ENCODE measurements at regions not wholly inside any gene's neighbourhood (a gene's known extent, or its start where the extent isn't known, plus 50 kb on each side); places are given as distances from the start of the nearest gene placed in this dataset.

- peaks cover 0 to 3% (median 1%) of the 10 kb centered on the region in 4 experiments; a peak in 2 of 7 replicates for H3K4me1 ChIP-seq (replicated peaks in 1 of 4; ENCODE audit: control insufficient read depth in 3 of 4, insufficient read depth in 4 of 4, low read length in 3 of 4)
- no peak for DNase-seq (ENCODE audit: low read depth in 1 of 2, low spot score in 2 of 2)
- WGBS, 2 experiments (ENCODE audit: extremely low coverage in 1 of 2, insufficient coverage in 1 of 2, insufficient read length in 1 of 2, insufficient replicate concordance in 2 of 2, low coverage in 1 of 2, low lambda C conversion rate in 2 of 2, missing lambda C conversion rate in 1 of 2): 79% methylated on average over 2 of the region's 2 CpGs; no CpG with 5 or more reads in 1 of the 2 experiments
- H3K4me2 ChIP-seq (ENCODE audit: insufficient read depth in 1 of 2, low read depth in 2 of 2, low read length in 2 of 2): no peak overlapping the region
- no peaks in the 10 kb centered on the region for H4K20me1 ChIP-seq (replicated peaks in 1 of 2; ENCODE audit: control insufficient read depth in 1 of 2, insufficient read depth in 2 of 2, low read length in 2 of 2)
- H2BK5ac ChIP-seq (ENCODE audit: low read depth, low read length): no peak overlapping the region
- no peaks in the 10 kb centered on the region for H3K9me3 ChIP-seq (ENCODE audit: insufficient read depth in 2 of 2, low read depth in 1 of 2, low read length in 1 of 2)
- H2BK15ac ChIP-seq (ENCODE audit: low read length): no peak overlapping the region
- H2BK120ac ChIP-seq (replicated peaks; ENCODE audit: low read depth, low read length): no peak overlapping the region
- no peak overlapping the region for H3K4ac ChIP-seq (replicated peaks; ENCODE audit: insufficient read length, low read depth, low read length)
- ChIA-PET CTCF (ENCODE audit: partially characterized antibody) (interaction anchor here (1.0 kb wide), 1 partner anchor 9 kb away, joined by 3 read pairs; no protein-coding TSS in a partner anchor), POLR2A (ENCODE audit: partially characterized antibody) (no interaction called here)
- no peak overlapping the region for H3K4me3 ChIP-seq (ENCODE audit: extremely low read depth in 1 of 4, insufficient read depth in 2 of 4, low read depth in 3 of 4, low read length in 4 of 4)
- H4K5ac ChIP-seq (ENCODE audit: insufficient read length, low read depth, low read length): no peak overlapping the region
- no peak overlapping the region for H4K8ac ChIP-seq (ENCODE audit: extremely low read depth, insufficient read depth, low read length)
- no peaks in the 10 kb centered on the region for H3K79me1 ChIP-seq (ENCODE audit: low read depth, low read length)
- no peak overlapping the region for H3K9ac ChIP-seq (replicated peaks in 1 of 4; ENCODE audit: extremely low read depth in 1 of 4, low read depth in 3 of 4, low read length in 3 of 4)
- no peak overlapping the region for H2AFZ ChIP-seq (ENCODE audit: low read length)
- no peak overlapping the region for H3K23ac ChIP-seq (ENCODE audit: insufficient read length)
- H3K36me3 ChIP-seq (ENCODE audit: control insufficient read depth in 2 of 4, insufficient read depth in 4 of 4, low read length in 3 of 4): no peaks in the 10 kb centered on the region; a peak in 1 of 8 replicates
- H3K18ac ChIP-seq (ENCODE audit: extremely low read depth, low read length): no peak overlapping the region
- no peak overlapping the region for H3K14ac ChIP-seq (ENCODE audit: insufficient read length)
- H3K56ac ChIP-seq (replicated peaks; ENCODE audit: insufficient read length, low read depth, low read length): no peak overlapping the region
- no peak overlapping the region for H4K91ac ChIP-seq (replicated peaks; ENCODE audit: insufficient read length, low read length)
- no peak overlapping the region for H2BK20ac ChIP-seq (ENCODE audit: low read length)
- H3K23me2 ChIP-seq (ENCODE audit: low read depth, low read length): no peaks in the 10 kb centered on the region
- H3K27ac ChIP-seq (ENCODE audit: low read depth, low read length): no peak overlapping the region
- H2AK5ac ChIP-seq (ENCODE audit: low read depth, low read length): no peak overlapping the region
- no peak for FAIRE-seq
- H2BK12ac ChIP-seq (ENCODE audit: low read depth, low read length): no peak overlapping the region
- no peaks in the 10 kb centered on the region for H3K27me3 ChIP-seq (replicated peaks in 1 of 4; ENCODE audit: control insufficient read depth in 3 of 4, extremely low read depth in 1 of 4, insufficient read depth in 3 of 4, low read length in 3 of 4)
- no peaks in the 10 kb centered on the region for H3K79me2 ChIP-seq (ENCODE audit: control insufficient read depth in 1 of 2, insufficient read depth in 2 of 2, low read length in 2 of 2)
- no peak for TF ChIP-seq KDM1A (IDR thresholded peaks at IDR 0.05; ENCODE audit: borderline replicate concordance, low read length)
- no peak for TF ChIP-seq TCF12 (IDR thresholded peaks at IDR 0.05; ENCODE audit: low read depth, low read length)
- TF ChIP-seq PHF8 (conservative IDR thresholded peaks at IDR 0.05; ENCODE audit: low read depth, low read length): no peak
- no peak for TF ChIP-seq ATF3 (IDR thresholded peaks at IDR 0.05; ENCODE audit: insufficient read depth, low read depth, low read length)
- TF ChIP-seq POU5F1 (IDR thresholded peaks at IDR 0.05; ENCODE audit: low read depth, low read length): no peak
- TF ChIP-seq TAF1 (IDR thresholded peaks at IDR 0.05; ENCODE audit: low read depth, low read length): no peak
- TF ChIP-seq NANOG (IDR thresholded peaks at IDR 0.05; ENCODE audit: insufficient read depth, low read depth, low read length, poor library complexity, severe bottlenecking): no peak
- TF ChIP-seq POLR2AphosphoS5 (IDR thresholded peaks at IDR 0.05; ENCODE audit: low read depth, low read length): no peak
- no peak for TF ChIP-seq TBP (IDR thresholded peaks at IDR 0.05; ENCODE audit: low read depth, low read length)
- TF ChIP-seq SIRT6 (IDR thresholded peaks at IDR 0.05; ENCODE audit: low read length): no peak
- no peak for TF ChIP-seq ASH2L (IDR thresholded peaks at IDR 0.05; ENCODE audit: low read length)
- TF ChIP-seq SP1 (IDR thresholded peaks at IDR 0.05; ENCODE audit: low read depth, low read length): no peak
- no peak for TF ChIP-seq ZNF274 (IDR thresholded peaks at IDR 0.05; ENCODE audit: borderline replicate concordance, extremely low read depth, low read length)
- TF ChIP-seq YY1 (IDR thresholded peaks at IDR 0.05; ENCODE audit: low read depth, low read length): no peak
These were observed 759.7 kb upstream of the FANCL start for GRCh38 chr2:59000796-59001195.
